Iris pigment epithelial cell (primary cell): ENCODE measurements at regions not wholly inside any gene's neighbourhood (a gene's known extent, or its start where the extent isn't known, plus 50 kb on each side); places are given as distances from the start of the nearest gene placed in this dataset.
A peak's percentile ranks its signal among the peaks of the same experiment; 100 is the strongest.
"Not testable (repeated sequence)": the region's sequence is repeated elsewhere in the genome, so short reads cannot be mapped to it uniquely, and the experiment has no call there.

Experiments used
- DNase-seq: peaks from one replicate; pipeline ENCODE4 v3.0.0-alpha.2; 2011; ENCODE audit warnings: low read depth

DNA sequence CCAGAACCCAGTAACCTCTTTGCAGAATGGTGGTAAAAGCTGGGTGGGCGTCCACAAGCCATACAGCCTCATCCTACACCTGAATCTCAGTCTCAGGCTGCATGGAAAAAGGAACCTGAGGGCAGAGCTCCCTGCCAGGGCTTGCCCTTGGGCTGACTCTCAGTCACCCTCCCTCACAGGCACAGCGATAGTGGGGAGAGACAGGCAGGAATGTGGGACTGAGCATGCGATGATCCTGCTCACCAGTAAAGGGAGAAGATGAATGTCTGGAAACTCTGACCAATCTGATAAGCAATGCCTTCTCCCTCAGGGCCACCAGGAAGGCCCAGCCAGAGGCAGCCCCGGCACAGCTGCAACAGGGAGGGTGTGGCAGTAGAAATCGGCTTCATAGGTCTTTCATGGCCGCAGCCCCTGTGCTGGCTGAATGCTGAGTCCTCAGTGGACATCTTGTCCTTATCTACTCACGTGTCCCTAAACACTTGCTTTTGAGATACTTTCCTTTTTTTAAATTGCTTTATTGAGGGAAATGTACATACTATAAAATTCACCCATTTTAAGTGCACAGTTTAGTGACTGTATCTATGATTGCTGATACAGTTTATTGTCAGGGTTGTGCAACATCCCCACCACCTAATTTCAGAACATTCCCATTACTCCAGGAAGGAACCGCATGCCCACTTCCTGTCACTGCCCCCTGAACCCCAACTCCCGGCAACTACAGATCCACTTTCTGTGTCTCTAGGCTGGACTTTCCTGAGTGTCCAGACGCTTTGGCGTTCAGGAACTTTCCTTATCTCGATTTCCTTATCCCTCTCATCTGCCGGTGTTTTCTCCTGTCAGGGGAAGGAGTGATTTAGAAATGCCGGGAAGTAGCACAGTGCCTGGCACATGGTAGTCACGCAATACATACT is 258.1 kb downstream of the PCNX1 start:
- peak; percentile 24 for DNase-seq

DNA sequence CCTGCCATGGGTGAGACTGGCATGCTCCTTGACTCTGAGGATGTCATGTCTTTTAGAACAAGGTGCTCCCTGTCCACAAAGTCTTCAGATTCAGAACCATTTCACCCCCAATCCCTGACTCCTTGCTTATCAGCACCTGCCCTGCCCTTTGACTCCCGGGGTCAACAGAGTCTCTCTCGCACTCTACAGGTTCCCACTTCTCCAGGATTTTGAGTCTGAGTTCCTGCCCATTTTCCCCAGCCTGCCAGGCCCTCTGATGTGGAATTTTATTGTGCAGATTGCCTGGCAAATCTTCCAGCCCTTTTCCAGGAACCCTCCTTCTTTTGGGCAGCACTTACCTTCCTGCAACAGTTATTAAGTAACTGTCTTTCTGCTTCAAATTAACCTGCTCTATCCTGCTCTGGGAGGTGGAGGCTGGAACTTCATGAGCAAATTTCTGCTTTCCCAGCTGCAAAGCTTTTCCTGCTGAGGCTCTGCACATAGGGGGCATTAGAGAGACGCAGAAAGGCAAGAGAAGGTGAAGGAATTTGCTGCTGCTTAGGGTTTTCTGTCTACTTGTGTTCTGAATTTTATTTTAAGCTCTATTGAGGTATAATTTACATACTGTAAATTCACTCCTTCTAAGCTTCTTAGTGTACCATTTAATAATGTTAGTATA is 259.1 kb downstream of the PCNX1 start:
- peak; percentile 89 for DNase-seq

GRCh38 chr14:71167325-71167950 is 260.2 kb downstream of the PCNX1 start:
- DNase-seq, result not testable (repeated sequence)

- DNase-seq, result not testable (repeated sequence)
Measured at GRCh38 chr14:71168161-71168560, 260.9 kb downstream of the PCNX1 start.

GRCh38 chr14:71168564-71169427 is 261.5 kb downstream of the PCNX1 start:
- DNase-seq, result no peak

- DNase-seq, result no peak
Measured at GRCh38 chr14:71169861-71170260, 262.6 kb downstream of the PCNX1 start.

GRCh38 chr14:71175491-71175890 is 268.2 kb downstream of the PCNX1 start:
- no peak for DNase-seq

GRCh38 chr14:71179066-71179465 is 271.8 kb downstream of the PCNX1 start:
- no peak for DNase-seq

- no peak for DNase-seq
Measured at GRCh38 chr14:71180397-71180796, 273.1 kb downstream of the PCNX1 start.

DNA sequence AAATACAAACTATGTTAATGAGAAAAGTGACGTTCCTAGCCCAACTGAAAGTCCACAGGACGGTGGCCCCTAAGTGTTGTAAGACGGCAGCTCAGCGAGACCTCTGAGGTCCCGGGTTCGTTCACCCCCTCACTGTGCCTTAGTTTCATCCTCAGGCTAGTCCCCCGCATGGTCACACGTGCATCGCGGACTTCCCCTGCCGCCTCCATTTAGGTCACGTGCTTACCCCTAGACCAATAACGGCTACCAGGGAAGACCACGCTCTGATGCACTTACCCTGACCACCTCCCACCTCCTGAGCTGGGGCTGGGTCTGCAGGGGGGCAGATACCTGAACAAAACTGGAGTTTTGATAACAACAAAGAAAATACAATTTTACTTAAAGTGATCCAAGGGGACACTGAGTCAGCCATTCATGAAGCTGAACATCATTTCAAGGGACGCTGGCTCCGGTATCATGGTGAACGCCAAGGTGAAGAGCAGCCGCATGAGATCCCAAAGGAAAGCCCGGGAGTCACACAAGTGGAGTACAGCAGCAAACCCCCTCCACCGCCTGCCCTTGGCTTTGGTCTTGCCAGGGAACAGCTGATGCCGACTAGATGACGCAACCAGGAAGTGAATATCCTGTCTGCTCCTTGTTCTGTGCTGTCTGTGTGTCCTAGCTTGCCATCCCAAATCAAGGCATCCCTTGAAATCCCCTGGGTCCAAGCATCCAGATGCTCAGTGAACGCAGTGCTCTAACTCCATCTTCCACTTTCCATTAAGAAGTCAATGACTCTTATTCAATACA is 274.1 kb downstream of the PCNX1 start:
- DNase-seq, result peak; percentile 47

GRCh38 chr14:71183876-71184689 is 276.8 kb downstream of the PCNX1 start:
- no peak for DNase-seq

DNA sequence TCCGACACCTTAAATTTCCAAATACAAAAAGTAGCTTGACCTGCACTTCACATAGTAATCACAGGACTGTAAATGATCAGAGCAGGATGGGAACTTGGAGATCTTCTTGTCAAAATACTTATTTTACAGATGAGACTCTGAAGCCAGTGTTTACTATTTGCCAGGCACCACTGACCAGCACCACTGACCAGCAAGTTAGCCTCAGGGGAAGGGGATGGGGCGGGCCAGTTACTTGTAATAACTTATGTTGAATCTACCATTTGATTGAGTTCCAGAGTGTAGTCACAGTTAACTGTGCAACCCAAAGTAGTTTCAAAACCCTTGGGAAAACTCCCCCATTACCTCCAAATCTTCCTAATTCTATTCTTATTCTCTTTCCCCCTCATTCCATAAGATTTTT is 278.4 kb downstream of the PCNX1 start:
- DNase-seq, result no peak

- peak; percentile 14 for DNase-seq
Measured at GRCh38 chr14:71187633-71188356, 280.5 kb downstream of the PCNX1 start.

GRCh38 chr14:71190770-71191374 is 283.6 kb downstream of the PCNX1 start:
- no peak for DNase-seq

GRCh38 chr14:71193663-71194062 is 286.4 kb downstream of the PCNX1 start:
- DNase-seq, result no peak

GRCh38 chr14:71194251-71194650 is 287.0 kb downstream of the PCNX1 start:
- DNase-seq, result no peak

GRCh38 chr14:71196921-71197320 is 289.7 kb downstream of the PCNX1 start:
- no peak for DNase-seq

DNA sequence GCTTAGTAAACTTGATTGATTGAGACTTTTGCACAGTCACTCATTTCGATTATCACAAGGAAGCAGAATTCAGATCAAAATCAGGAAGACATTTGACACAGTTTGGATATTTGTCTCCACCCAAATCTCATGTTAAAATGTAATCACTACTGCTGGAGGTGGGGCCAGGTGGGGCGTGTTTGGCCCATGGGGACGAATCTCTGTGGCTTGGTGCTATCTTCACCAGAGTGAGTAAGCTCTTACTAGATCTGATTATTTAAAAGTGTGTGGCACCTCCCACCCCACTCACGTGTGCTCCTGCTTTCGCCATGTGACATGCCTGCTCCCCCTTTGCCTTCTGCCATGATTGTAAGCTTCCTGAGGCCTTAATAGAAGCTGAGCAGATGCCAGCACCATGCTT is 291.4 kb downstream of the PCNX1 start:
- DNase-seq, result no peak

- DNase-seq, result no peak
Measured at GRCh38 chr14:71201840-71202239, 294.6 kb downstream of the PCNX1 start.
